Kidney epithelial cell (primary cell): ENCODE measurements at regions not wholly inside any gene's neighbourhood (a gene's known extent, or its start where the extent isn't known, plus 50 kb on each side); places are given as distances from the start of the nearest gene placed in this dataset.

Experiments
- DNase-seq: peaks from one replicate; pipeline ENCODE4 v3.0.0-alpha.2; 2010; ENCODE audit warnings: low read depth
- H3K27me3 ChIP-seq: 2 replicates; pipeline ENCODE4 v1.6.0; 2011; ENCODE audit warnings: low read length; ENCODE audit not compliant: control insufficient read depth, insufficient read depth
- H3K36me3 ChIP-seq: 2 replicates; pipeline ENCODE4 v1.5.1; 2011; ENCODE audit warnings: low read length; ENCODE audit not compliant: control insufficient read depth, insufficient read depth
- H3K4me3 ChIP-seq: 2 replicates; pipeline ENCODE4 v1.5.1; 2011; ENCODE audit warnings: low read depth, mild to moderate bottlenecking, control low read depth, low read length
- CTCF ChIP-seq: IDR thresholded peaks from 2 replicates; pipeline ENCODE4 v1.5.1; 2011; ENCODE audit warnings: mild to moderate bottlenecking, moderate library complexity, low read length, control low read depth, inconsistent platforms; ENCODE audit not compliant: insufficient read depth, poor library complexity, severe bottlenecking

DNA sequence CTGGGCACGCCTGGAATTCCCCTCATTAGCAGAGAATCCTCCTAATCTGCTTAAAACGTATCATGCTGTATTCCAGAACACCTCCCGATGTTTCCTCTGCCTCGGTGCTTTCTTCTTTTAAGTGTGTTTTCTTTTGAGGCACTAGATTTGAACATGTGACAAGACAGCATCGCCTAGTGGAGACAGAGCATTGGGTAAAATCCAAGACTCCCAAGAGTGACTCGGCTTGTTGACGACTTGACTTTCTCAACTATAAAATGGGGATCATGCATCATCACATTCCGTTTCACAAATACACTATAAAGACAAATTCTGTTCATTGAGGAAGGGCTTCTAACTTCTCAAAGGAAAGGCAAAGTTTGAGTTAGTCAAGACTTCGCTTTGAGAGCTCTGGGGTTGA is 105.6 kb upstream of the RNF32 start:
- no peak for TF ChIP-seq CTCF
- H3K4me3 ChIP-seq, result no peak overlapping the region

DNA sequence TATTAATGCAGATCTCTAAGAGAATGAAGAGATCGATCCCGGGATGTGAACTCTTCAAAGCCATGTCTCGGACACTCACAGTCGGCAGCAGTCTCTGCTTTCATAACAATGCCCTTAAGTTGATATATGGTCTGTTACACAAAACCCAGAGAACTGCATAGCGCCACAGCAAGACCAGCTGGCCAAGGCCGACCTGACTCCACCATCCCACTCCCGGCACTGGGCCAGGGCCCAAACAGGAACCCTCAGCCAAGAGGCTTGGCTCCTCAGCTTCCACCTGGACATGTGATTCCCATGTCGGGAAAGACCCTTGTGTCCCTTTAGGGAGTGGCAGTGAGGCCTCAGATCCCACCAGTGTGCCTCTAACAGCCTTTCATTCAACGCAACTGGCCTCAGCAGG is 106.6 kb upstream of the RNF32 start:
- H3K27me3 ChIP-seq, result no peaks in the 10 kb centered on the region
- no peak for TF ChIP-seq CTCF
- DNase-seq, result no peak
- H3K36me3 ChIP-seq, result no peaks in the 10 kb centered on the region
- no peak overlapping the region for H3K4me3 ChIP-seq

More for the DNA sequence above, 105.6 kb upstream of the RNF32 start:
- Histone ChIP-seq H3K36me3 (no peaks in the 10 kb centered on the region), H3K27me3 (no peaks in the 10 kb centered on the region)
- no peak for DNase-seq

DNA sequence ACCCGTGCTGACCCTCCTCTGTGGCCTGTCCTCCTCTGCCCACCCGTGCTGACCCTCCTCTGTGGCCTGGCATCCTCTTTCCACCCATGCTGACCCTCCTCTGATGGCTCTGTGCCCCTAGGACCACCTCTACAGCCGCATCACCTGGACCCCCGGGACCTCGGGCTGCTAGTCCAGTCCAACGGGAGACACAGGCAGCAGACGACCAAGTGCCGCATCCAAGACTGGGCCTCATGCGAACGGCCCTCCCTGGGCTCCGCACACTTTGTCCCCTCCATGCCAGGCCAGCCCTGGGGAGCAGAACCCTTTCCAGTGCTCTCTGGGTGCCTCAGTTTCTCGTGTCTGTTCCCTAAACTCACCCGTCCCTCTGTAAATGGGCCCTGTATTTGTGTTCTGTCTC is 107.2 kb upstream of the RNF32 start:
- DNase-seq, result no peak
- Histone ChIP-seq H3K36me3 (no peaks in the 10 kb centered on the region), H3K4me3 (no peak overlapping the region), H3K27me3 (no peaks in the 10 kb centered on the region)
- TF ChIP-seq CTCF, result no peak

GRCh38 chr7:156532016-156532602 is 108.5 kb upstream of the RNF32 start:
- no peak for TF ChIP-seq CTCF
- DNase-seq, result no peak
- no peaks in the 10 kb centered on the region for H3K36me3 ChIP-seq
- H3K4me3 ChIP-seq, result no peak overlapping the region
- H3K27me3 ChIP-seq, result no peaks in the 10 kb centered on the region

- H3K36me3 ChIP-seq, result no peaks in the 10 kb centered on the region
- no peak overlapping the region for H3K4me3 ChIP-seq
- no peak for TF ChIP-seq CTCF
- no peaks in the 10 kb centered on the region for H3K27me3 ChIP-seq
- DNase-seq, result no peak
These were observed 110.6 kb upstream of the RNF32 start for GRCh38 chr7:156529956-156530355.

- H3K27me3 ChIP-seq, result no peaks in the 10 kb centered on the region
- H3K4me3 ChIP-seq, result no peak overlapping the region
- no peaks in the 10 kb centered on the region for H3K36me3 ChIP-seq
- no peak for DNase-seq
- no peak for TF ChIP-seq CTCF
These were observed 113.1 kb upstream of the RNF32 start for GRCh38 chr7:156527458-156527890.
